WTC11 (cell line): ENCODE measurements at regions not wholly inside any gene's neighbourhood (a gene's known extent, or its start where the extent isn't known, plus 50 kb on each side); places are given as distances from the start of the nearest gene placed in this dataset.
"Not testable (repeated sequence)": the region's sequence is repeated elsewhere in the genome, so short reads cannot be mapped to it uniquely, and the experiment has no call there.

Source experiments
- AFF4 ChIP-seq: sonication (generic); formaldehyde crosslinking; IDR thresholded peaks from 2 replicates; pipeline ENCODE4 v1.8.1; 2023; ENCODE audit warnings: mild to moderate bottlenecking, missing genetic modification reagents, borderline replicate concordance
- CTCF ChIP-seq: fragments of 200-600 bp; IDR thresholded peaks from 2 replicates; pipeline ENCODE4 v1.8.0; 2022; ENCODE audit warnings: antibody characterized with exemption

- TF ChIP-seq AFF4, CTCF: not testable (repeated sequence)
Measured at GRCh38 chrX:3829041-3829531, 115.6 kb upstream of the PRKX start.
